ENCODE measurements at regions not wholly inside any gene's neighbourhood (a gene's known extent, or its start where the extent isn't known, plus 50 kb on each side); places are given as distances from the start of the nearest gene placed in this dataset.

- no peak for TF ChIP-seq CTCF (IDR thresholded peaks at IDR 0.05; ENCODE audit: low read depth, low read length, poor library complexity, severe bottlenecking)
- no peak for TF ChIP-seq EZH2phosphoT487 (IDR thresholded peaks at IDR 0.05; ENCODE audit: borderline replicate concordance, low read length)
Measured at GRCh38 chr2:142827170-142827569, 50.3 kb upstream of the KYNU start.

Data from DOHH2 (cell line).